ENCODE measurements at regions not wholly inside any gene's neighbourhood (a gene's known extent, or its start where the extent isn't known, plus 50 kb on each side); places are given as distances from the start of the nearest gene placed in this dataset.

DNA sequence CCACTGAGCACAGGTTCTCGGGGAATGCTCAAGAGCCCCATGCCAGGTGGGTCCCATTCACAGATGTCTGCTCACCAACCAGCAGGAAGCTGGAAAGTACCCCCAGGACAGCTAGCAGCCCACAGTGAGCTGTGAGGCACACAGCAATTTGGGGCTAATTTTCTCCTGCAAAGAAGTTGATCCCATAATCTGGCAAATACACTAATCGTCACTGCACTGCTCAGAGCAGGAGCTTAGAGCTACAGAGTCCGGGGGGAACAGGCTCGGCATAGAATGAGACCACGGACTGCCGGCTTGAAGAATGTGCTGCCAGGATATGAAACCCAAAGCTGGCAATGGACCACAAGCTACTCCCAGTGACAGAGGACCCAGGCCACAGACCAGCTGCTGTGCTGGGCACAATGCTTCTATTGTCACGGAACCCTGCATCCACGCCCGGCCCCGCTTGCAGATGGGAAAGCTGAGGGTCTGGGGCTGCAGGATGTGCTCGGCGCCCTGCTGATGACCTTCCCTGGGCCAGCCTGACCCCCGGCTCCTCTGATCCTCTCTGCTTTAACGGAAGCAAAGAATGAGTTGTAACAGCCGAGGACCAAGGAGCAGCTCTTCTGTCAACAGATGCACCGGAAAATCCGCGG lies 239.7 kb downstream of the CTTN start:
- TF ChIP-seq, protein P1, sequence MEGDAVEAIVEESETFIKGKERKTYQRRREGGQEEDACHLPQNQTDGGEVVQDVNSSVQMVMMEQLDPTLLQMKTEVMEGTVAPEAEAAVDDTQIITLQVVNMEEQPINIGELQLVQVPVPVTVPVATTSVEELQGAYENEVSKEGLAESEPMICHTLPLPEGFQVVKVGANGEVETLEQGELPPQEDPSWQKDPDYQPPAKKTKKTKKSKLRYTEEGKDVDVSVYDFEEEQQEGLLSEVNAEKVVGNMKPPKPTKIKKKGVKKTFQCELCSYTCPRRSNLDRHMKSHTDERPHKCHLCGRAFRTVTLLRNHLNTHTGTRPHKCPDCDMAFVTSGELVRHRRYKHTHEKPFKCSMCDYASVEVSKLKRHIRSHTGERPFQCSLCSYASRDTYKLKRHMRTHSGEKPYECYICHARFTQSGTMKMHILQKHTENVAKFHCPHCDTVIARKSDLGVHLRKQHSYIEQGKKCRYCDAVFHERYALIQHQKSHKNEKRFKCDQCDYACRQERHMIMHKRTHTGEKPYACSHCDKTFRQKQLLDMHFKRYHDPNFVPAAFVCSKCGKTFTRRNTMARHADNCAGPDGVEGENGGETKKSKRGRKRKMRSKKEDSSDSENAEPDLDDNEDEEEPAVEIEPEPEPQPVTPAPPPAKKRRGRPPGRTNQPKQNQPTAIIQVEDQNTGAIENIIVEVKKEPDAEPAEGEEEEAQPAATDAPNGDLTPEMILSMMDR (IDR thresholded peaks at IDR 0.05) = no peak
- TF ChIP-seq ZFX (IDR thresholded peaks at IDR 0.05; ENCODE audit: borderline replicate concordance) = no peak
